Calu3 (cell line): ENCODE measurements at regions not wholly inside any gene's neighbourhood (a gene's known extent, or its start where the extent isn't known, plus 50 kb on each side); places are given as distances from the start of the nearest gene placed in this dataset.

ENCODE experiments used
- BruUV-seq: library from RNA; stranded (reverse); fragments of 400-500 nt; replicated peaks from 2 replicates; lab custom pipeline; 2021; lab: Mats Ljungman, UMichigan
- CTCF ChIA-PET: fragments of 300-600 bp; sonication (Branson Sonifier 250); formaldehyde crosslinking; loops from one replicate; lab custom pipeline; 2022; ENCODE audit warnings: antibody characterized with exemption; lab: Charles Lee
- DNase-seq: peaks from one replicate; pipeline ENCODE4 v3.0.0; 2022
- H3K27ac Mint-ChIP-seq: one replicate; pipeline ENCODE4 v1.8.0; 2022; ENCODE audit warnings: mixed read lengths; ENCODE audit not compliant: unreplicated experiment
- H3K27me3 Mint-ChIP-seq: one replicate; pipeline ENCODE4 v1.8.0; 2022; ENCODE audit warnings: mixed read lengths; ENCODE audit not compliant: unreplicated experiment
- H3K36me3 Mint-ChIP-seq: one replicate; pipeline ENCODE4 v1.8.0; 2022; ENCODE audit warnings: mild to moderate bottlenecking, moderate library complexity, mixed read lengths; ENCODE audit not compliant: insufficient read depth, unreplicated experiment
- H3K4me1 Mint-ChIP-seq: one replicate; pipeline ENCODE4 v1.8.0; 2022; ENCODE audit warnings: mild to moderate bottlenecking, low read depth, mixed read lengths; ENCODE audit not compliant: unreplicated experiment
- H3K4me3 Mint-ChIP-seq: one replicate; pipeline ENCODE4 v1.8.0; 2022; ENCODE audit warnings: mild to moderate bottlenecking, low read depth, moderate library complexity, mixed read lengths; ENCODE audit not compliant: unreplicated experiment
- H3K9me3 Mint-ChIP-seq: one replicate; pipeline ENCODE4 v1.8.0; 2022; ENCODE audit warnings: low read depth, mixed read lengths; ENCODE audit not compliant: unreplicated experiment
- intact Hi-C: fragments of 100-400 bp; cut with micrococcal nuclease; formaldehyde crosslinking; loops from one replicate; pipeline ENCODE4 v1.10.0; 2022; ENCODE audit not compliant: unreplicated experiment
- TF ChIP-seq, protein P1 (sequence below): fragments of 200-600 bp; IDR thresholded peaks from one replicate; pipeline ENCODE4 v1.8.0; 2022; ENCODE audit warnings: antibody characterized with exemption; ENCODE audit not compliant: unreplicated experiment

DNA sequence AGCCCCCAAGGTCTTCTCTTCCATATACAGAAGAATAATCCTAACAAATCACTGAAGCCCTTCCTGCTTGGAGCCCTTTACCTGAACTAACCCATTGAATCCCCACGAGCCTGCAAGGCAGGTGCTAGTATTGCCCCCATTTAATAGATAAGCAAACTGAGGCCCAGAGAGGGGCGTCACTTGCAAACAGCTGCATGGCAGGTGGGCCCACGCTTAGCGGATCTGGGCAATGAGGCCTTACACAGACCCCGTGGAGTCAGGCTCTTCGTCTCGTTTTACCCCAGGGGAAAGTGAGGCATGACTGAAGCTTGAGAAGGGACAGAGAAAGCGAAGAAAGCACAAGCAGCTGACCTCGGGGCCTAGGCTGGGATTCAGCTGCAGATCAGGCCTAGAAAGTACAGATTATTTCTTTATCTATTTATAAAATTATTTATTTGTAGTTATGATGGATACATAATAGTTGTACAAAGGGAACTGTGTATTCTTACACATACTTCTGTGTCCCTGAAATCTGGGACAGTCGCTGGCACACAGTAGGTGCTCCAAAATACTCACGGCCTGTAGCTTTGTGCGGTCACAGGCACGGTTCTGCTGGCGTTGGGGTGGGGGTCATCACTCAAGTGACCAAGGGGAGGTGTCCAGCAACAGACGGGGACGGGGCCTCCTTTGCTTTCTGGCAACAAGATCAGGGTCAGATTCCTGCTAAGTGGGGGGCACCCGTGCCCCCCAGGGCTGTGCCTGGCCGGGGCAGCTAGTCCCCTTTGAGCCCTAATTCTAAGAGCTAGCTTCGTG, 223.2 kb upstream of the GSE1 start:
- no peak for DNase-seq
- H3K27me3 Mint-ChIP-seq: peaks cover 62% of the 10 kb centered on the region
- H3K36me3 Mint-ChIP-seq: no peaks in the 10 kb centered on the region
- peaks cover 3% of the 10 kb centered on the region for H3K9me3 Mint-ChIP-seq
- H3K27ac Mint-ChIP-seq: no peak overlapping the region
- CTCF ChIA-PET: interaction anchor here (1.2 to 2.1 kb wide), 3 partner anchors 26 to 164 kb away, joined by 5 to 6 read pairs (median 6); no protein-coding TSS in a partner anchor
- BruUV-seq: no TSS peak
- intact Hi-C loops: loop anchor here (10.0 kb wide), 3 partner anchors 85 to 325 kb away; partner anchors contain the start of gene GSE1
- TF ChIP-seq, protein P1, sequence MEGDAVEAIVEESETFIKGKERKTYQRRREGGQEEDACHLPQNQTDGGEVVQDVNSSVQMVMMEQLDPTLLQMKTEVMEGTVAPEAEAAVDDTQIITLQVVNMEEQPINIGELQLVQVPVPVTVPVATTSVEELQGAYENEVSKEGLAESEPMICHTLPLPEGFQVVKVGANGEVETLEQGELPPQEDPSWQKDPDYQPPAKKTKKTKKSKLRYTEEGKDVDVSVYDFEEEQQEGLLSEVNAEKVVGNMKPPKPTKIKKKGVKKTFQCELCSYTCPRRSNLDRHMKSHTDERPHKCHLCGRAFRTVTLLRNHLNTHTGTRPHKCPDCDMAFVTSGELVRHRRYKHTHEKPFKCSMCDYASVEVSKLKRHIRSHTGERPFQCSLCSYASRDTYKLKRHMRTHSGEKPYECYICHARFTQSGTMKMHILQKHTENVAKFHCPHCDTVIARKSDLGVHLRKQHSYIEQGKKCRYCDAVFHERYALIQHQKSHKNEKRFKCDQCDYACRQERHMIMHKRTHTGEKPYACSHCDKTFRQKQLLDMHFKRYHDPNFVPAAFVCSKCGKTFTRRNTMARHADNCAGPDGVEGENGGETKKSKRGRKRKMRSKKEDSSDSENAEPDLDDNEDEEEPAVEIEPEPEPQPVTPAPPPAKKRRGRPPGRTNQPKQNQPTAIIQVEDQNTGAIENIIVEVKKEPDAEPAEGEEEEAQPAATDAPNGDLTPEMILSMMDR: no peak
- peaks cover 5% of the 10 kb centered on the region for H3K4me1 Mint-ChIP-seq
- no peak overlapping the region for H3K4me3 Mint-ChIP-seq

DNA sequence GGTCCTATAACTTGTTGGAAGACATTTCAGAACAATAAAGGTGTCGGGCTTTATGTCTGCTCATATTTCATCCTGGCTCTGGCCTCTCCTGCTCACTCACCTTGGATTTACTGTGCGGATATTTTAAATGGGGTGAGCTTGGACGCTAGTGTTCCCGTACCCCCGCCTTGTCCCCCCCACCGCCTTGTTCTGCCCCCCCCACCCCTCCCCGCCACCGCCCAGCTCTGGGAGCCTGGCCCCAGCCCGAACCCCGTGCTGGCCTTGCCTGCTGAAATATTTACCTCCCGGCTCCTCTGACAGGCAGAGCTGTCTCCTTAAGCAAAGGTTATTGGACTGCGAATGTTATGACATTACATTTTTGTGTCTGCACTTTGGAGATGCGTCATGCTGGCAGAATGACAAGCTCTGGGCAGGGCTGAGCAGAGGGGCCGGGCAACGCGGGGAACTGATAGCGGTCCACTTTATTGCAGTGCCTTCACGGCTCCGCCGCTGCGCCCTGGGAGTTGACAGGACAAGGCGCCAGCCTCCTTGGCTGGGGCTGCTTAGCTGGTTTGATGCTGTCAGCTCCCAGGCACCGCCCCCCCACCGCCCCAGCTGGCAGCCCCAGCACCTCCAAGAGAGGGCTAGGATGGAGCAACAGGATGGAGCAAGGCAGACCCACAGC, 222.5 kb upstream of the GSE1 start:
- Mint-ChIP-seq H3K4me1 (peaks cover 11% of the 10 kb centered on the region), H3K36me3 (no peaks in the 10 kb centered on the region), H3K27me3 (peaks cover 68% of the 10 kb centered on the region), H3K27ac (no peak overlapping the region), H3K4me3 (no peak overlapping the region), H3K9me3 (peaks cover 3% of the 10 kb centered on the region)
- DNase-seq: peak; percentile 64
- TF ChIP-seq, protein P1: no peak
- no TSS peak for BruUV-seq
- CTCF ChIA-PET: interaction anchor here (0.6 to 2.1 kb wide), 8 partner anchors 12 to 227 kb away, joined by 3 to 7 read pairs (median 5); no protein-coding TSS in a partner anchor
- intact Hi-C loops: loop anchor here (10.0 kb wide), 3 partner anchors 86 to 324 kb away; partner anchors contain the start of gene GSE1

DNA sequence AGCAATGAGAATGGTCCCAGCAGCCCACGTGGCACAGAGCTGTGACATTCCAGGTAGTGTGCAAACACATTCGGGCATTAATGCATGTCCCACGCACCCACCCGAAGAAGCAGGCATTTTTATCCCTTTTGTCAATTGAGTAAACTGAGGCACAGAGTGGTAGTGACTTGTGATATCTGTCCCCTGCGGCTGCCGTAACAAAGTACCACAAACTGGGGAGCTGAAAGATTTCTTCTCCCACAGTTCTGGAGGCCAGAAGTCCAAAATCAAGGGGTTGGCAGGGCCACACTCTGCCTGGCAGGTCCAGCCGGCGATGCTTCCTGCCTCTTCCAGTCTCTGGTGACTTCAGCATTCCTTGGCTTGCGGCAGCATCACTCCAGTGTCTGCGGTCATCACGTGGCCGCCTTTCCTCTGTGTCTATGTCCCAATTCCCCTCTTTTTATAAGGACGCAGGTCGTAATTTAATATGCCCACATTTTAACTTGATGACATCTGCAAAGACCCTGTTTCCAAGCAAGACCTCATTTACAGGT, 221.9 kb upstream of the GSE1 start:
- Mint-ChIP-seq H3K4me1 (peaks cover 11% of the 10 kb centered on the region), H3K4me3 (no peak overlapping the region), H3K36me3 (no peaks in the 10 kb centered on the region), H3K9me3 (peaks cover 3% of the 10 kb centered on the region), H3K27me3 (peaks cover 72% of the 10 kb centered on the region), H3K27ac (no peak overlapping the region)
- CTCF ChIA-PET: interaction anchor here (0.6 to 2.1 kb wide), 7 partner anchors 13 to 227 kb away, joined by 3 to 7 read pairs (median 5); no protein-coding TSS in a partner anchor
- no peak for DNase-seq
- intact Hi-C loops: loop anchor here (10.0 kb wide), 3 partner anchors 86 to 324 kb away; partner anchors contain the start of gene GSE1
- TF ChIP-seq, protein P1: no peak
- BruUV-seq: no TSS peak
